ENCODE measurements at regions not wholly inside any gene's neighbourhood (a gene's known extent, or its start where the extent isn't known, plus 50 kb on each side); places are given as distances from the start of the nearest gene placed in this dataset.

- Histone ChIP-seq H3K79me2 (no peaks in the 10 kb centered on the region), H3K27ac (no peak overlapping the region), H3K4me2 (no peak overlapping the region), H4K20me1 (ENCODE audit: insufficient read depth, poor library complexity, severe bottlenecking) (no peaks in the 10 kb centered on the region), H3K9me3 (ENCODE audit: low read depth) (no peaks in the 10 kb centered on the region), H3K36me3 (replicated peaks; ENCODE audit: insufficient read depth, low read depth) (no peaks in the 10 kb centered on the region), H2AFZ (no peak overlapping the region), H3K27me3 (no peaks in the 10 kb centered on the region), H3K9me2 (replicated peaks; ENCODE audit: insufficient read depth) (no peaks in the 10 kb centered on the region), H3K4me1 (ENCODE audit: insufficient read depth) (no peaks in the 10 kb centered on the region), H3K4me3 (no peak overlapping the region)
- WGBS (ENCODE audit: low lambda C conversion rate, missing lambda C conversion rate) = 91% methylated on average over 15 of the region's 15 CpGs
- no peak for DNase-seq (ENCODE audit: low spot score)
- no peak for TF ChIP-seq EZH2phosphoT487 (IDR thresholded peaks at IDR 0.05; ENCODE audit: low read depth, severe bottlenecking, unreplicated experiment)
- TF ChIP-seq EZH2 (IDR thresholded peaks at IDR 0.05; ENCODE audit: borderline replicate concordance) = no peak
- TF ChIP-seq CTCF (IDR thresholded peaks at IDR 0.05; ENCODE audit: poor library complexity) = no peak
Measured at GRCh38 chr2:129459200-129459876, 520.1 kb upstream of the RAB6C start.

GRCh38 chr2:129459881-129460280 lies 519.6 kb upstream of the RAB6C start:
- DNase-seq (ENCODE audit: low spot score) = no peak
- Histone ChIP-seq H3K4me1 (ENCODE audit: insufficient read depth) (no peaks in the 10 kb centered on the region), H3K27me3 (no peaks in the 10 kb centered on the region), H4K20me1 (ENCODE audit: insufficient read depth, poor library complexity, severe bottlenecking) (no peaks in the 10 kb centered on the region), H3K4me3 (no peak overlapping the region), H3K9me3 (ENCODE audit: low read depth) (no peaks in the 10 kb centered on the region), H3K79me2 (no peaks in the 10 kb centered on the region), H3K36me3 (replicated peaks; ENCODE audit: insufficient read depth, low read depth) (no peaks in the 10 kb centered on the region), H3K4me2 (no peak overlapping the region), H3K9me2 (replicated peaks; ENCODE audit: insufficient read depth) (no peaks in the 10 kb centered on the region), H3K27ac (no peak overlapping the region), H2AFZ (no peak overlapping the region)
- 91% methylated on average over 7 of the region's 7 CpGs for WGBS (ENCODE audit: low lambda C conversion rate, missing lambda C conversion rate)
- TF ChIP-seq EZH2 (IDR thresholded peaks at IDR 0.05; ENCODE audit: borderline replicate concordance) (no peak), EZH2phosphoT487 (IDR thresholded peaks at IDR 0.05; ENCODE audit: low read depth, severe bottlenecking, unreplicated experiment) (no peak), CTCF (IDR thresholded peaks at IDR 0.05; ENCODE audit: poor library complexity) (no peak)

- H3K4me1 ChIP-seq (ENCODE audit: insufficient read depth) = no peaks in the 10 kb centered on the region
- H3K27me3 ChIP-seq = no peaks in the 10 kb centered on the region
- H3K4me3 ChIP-seq = no peak overlapping the region
- no peak overlapping the region for H3K4me2 ChIP-seq
- no peak for TF ChIP-seq EZH2phosphoT487 (IDR thresholded peaks at IDR 0.05; ENCODE audit: low read depth, severe bottlenecking, unreplicated experiment)
- no peak for TF ChIP-seq EZH2 (IDR thresholded peaks at IDR 0.05; ENCODE audit: borderline replicate concordance)
- no peak for TF ChIP-seq CTCF (IDR thresholded peaks at IDR 0.05; ENCODE audit: poor library complexity)
- H4K20me1 ChIP-seq (ENCODE audit: insufficient read depth, poor library complexity, severe bottlenecking) = no peaks in the 10 kb centered on the region
- no peaks in the 10 kb centered on the region for H3K9me2 ChIP-seq (replicated peaks; ENCODE audit: insufficient read depth)
- H3K9me3 ChIP-seq (ENCODE audit: low read depth) = no peaks in the 10 kb centered on the region
- 85% methylated on average over 12 of the region's 12 CpGs for WGBS (ENCODE audit: low lambda C conversion rate, missing lambda C conversion rate)
- DNase-seq (ENCODE audit: low spot score) = no peak
- H3K36me3 ChIP-seq (replicated peaks; ENCODE audit: insufficient read depth, low read depth) = no peaks in the 10 kb centered on the region
- H2AFZ ChIP-seq = no peak overlapping the region
- H3K27ac ChIP-seq = no peak overlapping the region
- no peaks in the 10 kb centered on the region for H3K79me2 ChIP-seq
Measured at GRCh38 chr2:129460299-129461198, 518.9 kb upstream of the RAB6C start.
